ENCODE measurements at regions not wholly inside any gene's neighbourhood (a gene's known extent, or its start where the extent isn't known, plus 50 kb on each side); places are given as distances from the start of the nearest gene placed in this dataset.

- no peaks in the 10 kb centered on the region for H3K36me3 ChIP-seq (ENCODE audit: low read length)
- H4K20me1 ChIP-seq (ENCODE audit: low read depth, low read length) = no peaks in the 10 kb centered on the region
- no peaks in the 10 kb centered on the region for H3K79me2 ChIP-seq (ENCODE audit: insufficient read depth, low read length)
- no peaks in the 10 kb centered on the region for H3K27me3 ChIP-seq (ENCODE audit: low read length)
- H3K9me3 ChIP-seq (ENCODE audit: insufficient read depth, low read length) = no peaks in the 10 kb centered on the region
- H2AFZ ChIP-seq (ENCODE audit: low read depth, low read length, severe bottlenecking) = no peak overlapping the region
- TF ChIP-seq CTCF (IDR thresholded peaks at IDR 0.05; ENCODE audit: insufficient read depth, low read length, poor library complexity, severe bottlenecking) = no peak
- TF ChIP-seq EZH2phosphoT487 (conservative IDR thresholded peaks at IDR 0.05; ENCODE audit: low read length) = no peak
- H3K9ac ChIP-seq (ENCODE audit: low read length) = no peak overlapping the region
- H3F3A ChIP-seq (ENCODE audit: insufficient read depth) = no peaks in the 10 kb centered on the region
- H3K27ac ChIP-seq (ENCODE audit: low read depth, low read length) = no peak overlapping the region
- no peak overlapping the region for H3K4me2 ChIP-seq (ENCODE audit: low read depth, low read length, poor library complexity, severe bottlenecking)
- H3K9me2 ChIP-seq (replicated peaks; ENCODE audit: insufficient read depth, low read length) = no peaks in the 10 kb centered on the region
- no peak overlapping the region for H3K4me3 ChIP-seq (ENCODE audit: insufficient read depth, low read length, poor library complexity, severe bottlenecking)
Measured at GRCh38 chr10:107800061-107800460, 635.6 kb upstream of the SORCS1 start.

- Histone ChIP-seq H3K27me3 (ENCODE audit: low read length) (no peaks in the 10 kb centered on the region), H3K79me2 (ENCODE audit: insufficient read depth, low read length) (no peaks in the 10 kb centered on the region), H2AFZ (ENCODE audit: low read depth, low read length, severe bottlenecking) (no peak overlapping the region), H3K27ac (ENCODE audit: low read depth, low read length) (no peak overlapping the region), H3K4me2 (ENCODE audit: low read depth, low read length, poor library complexity, severe bottlenecking) (no peak overlapping the region), H3K9me2 (replicated peaks; ENCODE audit: insufficient read depth, low read length) (no peaks in the 10 kb centered on the region), H3K4me3 (ENCODE audit: insufficient read depth, low read length, poor library complexity, severe bottlenecking) (no peak overlapping the region), H3K9me3 (ENCODE audit: insufficient read depth, low read length) (no peaks in the 10 kb centered on the region), H3F3A (ENCODE audit: insufficient read depth) (no peaks in the 10 kb centered on the region), H3K9ac (ENCODE audit: low read length) (no peak overlapping the region), H3K36me3 (ENCODE audit: low read length) (no peaks in the 10 kb centered on the region), H4K20me1 (ENCODE audit: low read depth, low read length) (no peaks in the 10 kb centered on the region)
- TF ChIP-seq CTCF (IDR thresholded peaks at IDR 0.05; ENCODE audit: insufficient read depth, low read length, poor library complexity, severe bottlenecking) = no peak
- TF ChIP-seq EZH2phosphoT487 (conservative IDR thresholded peaks at IDR 0.05; ENCODE audit: low read length) = no peak
Measured at GRCh38 chr10:107790271-107790670, 625.8 kb upstream of the SORCS1 start.

GRCh38 chr10:107771066-107771465, 606.6 kb upstream of the SORCS1 start:
- no peaks in the 10 kb centered on the region for H3K27me3 ChIP-seq (ENCODE audit: low read length)
- no peak overlapping the region for H3K27ac ChIP-seq (ENCODE audit: low read depth, low read length)

More at GRCh38 chr10:107771066-107771465, 606.6 kb upstream of the SORCS1 start:
- Histone ChIP-seq H3K79me2 (ENCODE audit: insufficient read depth, low read length) (no peaks in the 10 kb centered on the region), H3K9me3 (ENCODE audit: insufficient read depth, low read length) (no peaks in the 10 kb centered on the region), H3F3A (ENCODE audit: insufficient read depth) (no peaks in the 10 kb centered on the region), H2AFZ (ENCODE audit: low read depth, low read length, severe bottlenecking) (no peak overlapping the region), H3K9me2 (replicated peaks; ENCODE audit: insufficient read depth, low read length) (no peaks in the 10 kb centered on the region), H3K4me2 (ENCODE audit: low read depth, low read length, poor library complexity, severe bottlenecking) (no peak overlapping the region), H3K4me3 (ENCODE audit: insufficient read depth, low read length, poor library complexity, severe bottlenecking) (no peak overlapping the region), H3K36me3 (ENCODE audit: low read length) (no peaks in the 10 kb centered on the region), H4K20me1 (ENCODE audit: low read depth, low read length) (no peaks in the 10 kb centered on the region), H3K9ac (ENCODE audit: low read length) (no peak overlapping the region)
- no peak for TF ChIP-seq EZH2phosphoT487 (conservative IDR thresholded peaks at IDR 0.05; ENCODE audit: low read length)
- TF ChIP-seq CTCF (IDR thresholded peaks at IDR 0.05; ENCODE audit: insufficient read depth, low read length, poor library complexity, severe bottlenecking) = no peak
